Keratinocyte (primary cell): ENCODE measurements at regions not wholly inside any gene's neighbourhood (a gene's known extent, or its start where the extent isn't known, plus 50 kb on each side); places are given as distances from the start of the nearest gene placed in this dataset.

Experiments
- DNase-seq: peaks from one replicate; pipeline ENCODE4 v3.0.0-alpha.2; 2011; ENCODE audit warnings: low read depth, missing footprints, low spot score
- FAIRE-seq: peaks from 2 replicates; lab custom pipeline; 2011; peaks lifted over from hg19 to GRCh38; lab: Jason Lieb, UNC
- H2AFZ ChIP-seq: 2 replicates; pipeline ENCODE4 v1.6.0; 2012; ENCODE audit warnings: low read length, control low read depth, inconsistent platforms; ENCODE audit not compliant: control insufficient read depth
- H3K27ac ChIP-seq: 2 replicates; pipeline ENCODE4 v1.5.1; 2011; ENCODE audit warnings: low read length; ENCODE audit not compliant: control insufficient read depth, insufficient read depth
- H3K27me3 ChIP-seq: 3 replicates; pipeline ENCODE4 v1.6.0; 2011; ENCODE audit warnings: low read length; ENCODE audit not compliant: control insufficient read depth, insufficient read depth; ENCODE audit errors: extremely low read depth
- H3K36me3 ChIP-seq, 2 experiments: 2 replicates in 1 of 2; 3 replicates in 1 of 2; pipeline ENCODE4 v1.5.1; 2011; ENCODE audit warnings: low read length in 2 of 2, mild to moderate bottlenecking in 1 of 2; ENCODE audit not compliant: control insufficient read depth in 2 of 2, insufficient read depth in 2 of 2; ENCODE audit errors: extremely low read depth in 1 of 2
- H3K4me1 ChIP-seq: 3 replicates; pipeline ENCODE4 v1.5.1; 2011; ENCODE audit warnings: low read length; ENCODE audit not compliant: control insufficient read depth, insufficient read depth; ENCODE audit errors: extremely low read depth
- H3K4me2 ChIP-seq: 3 replicates; pipeline ENCODE4 v1.6.0; 2011; ENCODE audit warnings: low read depth, low read length; ENCODE audit not compliant: control insufficient read depth, insufficient read depth; ENCODE audit errors: extremely low read depth
- H3K4me3 ChIP-seq, 3 experiments: fragments of 200-600 bp in 1 of 3; sonication (generic) in 1 of 3; 2 replicates in 2 of 3; 3 replicates in 1 of 3; pipeline ENCODE4 v1.5.1; 2011 to 2016; ENCODE audit warnings: low read length in 3 of 3, mild to moderate bottlenecking in 3 of 3, control low read depth in 2 of 3, inconsistent platforms in 1 of 3, low read depth in 1 of 3, mixed read lengths in 1 of 3, mixed run types in 1 of 3, moderate library complexity in 1 of 3; ENCODE audit not compliant: control insufficient read depth in 2 of 3, insufficient read depth in 2 of 3; ENCODE audit errors: extremely low read depth in 1 of 3
- H3K79me2 ChIP-seq: 2 replicates; pipeline ENCODE4 v1.6.0; 2012; ENCODE audit warnings: low read length; ENCODE audit not compliant: control insufficient read depth, insufficient read depth
- H3K9ac ChIP-seq: 3 replicates; pipeline ENCODE4 v1.6.0; 2011; ENCODE audit warnings: low read length; ENCODE audit not compliant: control insufficient read depth, insufficient read depth; ENCODE audit errors: extremely low read depth
- H3K9me1 ChIP-seq: 3 replicates; pipeline ENCODE4 v1.6.0; 2011; ENCODE audit warnings: low read length; ENCODE audit not compliant: control insufficient read depth, insufficient read depth; ENCODE audit errors: extremely low read depth
- H3K9me3 ChIP-seq: 2 replicates; pipeline ENCODE4 v1.5.1; 2012; ENCODE audit warnings: low read depth, low read length; ENCODE audit not compliant: control insufficient read depth
- H4K20me1 ChIP-seq: 3 replicates; pipeline ENCODE4 v1.6.0; 2011; ENCODE audit warnings: low read length; ENCODE audit not compliant: control insufficient read depth, insufficient read depth; ENCODE audit errors: extremely low read depth
- EZH2 ChIP-seq: IDR thresholded peaks from one replicate; pipeline ENCODE4 v1.6.1; 2012; ENCODE audit warnings: inconsistent platforms, mild to moderate bottlenecking, low read length, moderate library complexity
- dilution Hi-C: fragments of 300-500 bp; cut with MboI; formaldehyde crosslinking; loops from one replicate; pipeline ENCODE4 v1.7.0; 2020; ENCODE audit warnings: low sequenced_read_pairs; ENCODE audit not compliant: extremely low pct_ligation_motif_present
- TF ChIP-seq, protein P1 (sequence below), 3 experiments: IDR thresholded peaks in 1 of 3; conservative IDR thresholded peaks in 1 of 3; optimal IDR thresholded peaks in 1 of 3; 2 replicates in 2 of 3; 3 replicates in 1 of 3; pipeline versions ENCODE3 to v1.5.1; 2011; ENCODE audit warnings: low read length in 3 of 3, mild to moderate bottlenecking in 3 of 3, moderate library complexity in 2 of 3, control low read depth in 1 of 3, inconsistent platforms in 1 of 3; ENCODE audit not compliant: insufficient read depth in 2 of 3; ENCODE audit errors: extremely low read depth in 1 of 3

DNA sequence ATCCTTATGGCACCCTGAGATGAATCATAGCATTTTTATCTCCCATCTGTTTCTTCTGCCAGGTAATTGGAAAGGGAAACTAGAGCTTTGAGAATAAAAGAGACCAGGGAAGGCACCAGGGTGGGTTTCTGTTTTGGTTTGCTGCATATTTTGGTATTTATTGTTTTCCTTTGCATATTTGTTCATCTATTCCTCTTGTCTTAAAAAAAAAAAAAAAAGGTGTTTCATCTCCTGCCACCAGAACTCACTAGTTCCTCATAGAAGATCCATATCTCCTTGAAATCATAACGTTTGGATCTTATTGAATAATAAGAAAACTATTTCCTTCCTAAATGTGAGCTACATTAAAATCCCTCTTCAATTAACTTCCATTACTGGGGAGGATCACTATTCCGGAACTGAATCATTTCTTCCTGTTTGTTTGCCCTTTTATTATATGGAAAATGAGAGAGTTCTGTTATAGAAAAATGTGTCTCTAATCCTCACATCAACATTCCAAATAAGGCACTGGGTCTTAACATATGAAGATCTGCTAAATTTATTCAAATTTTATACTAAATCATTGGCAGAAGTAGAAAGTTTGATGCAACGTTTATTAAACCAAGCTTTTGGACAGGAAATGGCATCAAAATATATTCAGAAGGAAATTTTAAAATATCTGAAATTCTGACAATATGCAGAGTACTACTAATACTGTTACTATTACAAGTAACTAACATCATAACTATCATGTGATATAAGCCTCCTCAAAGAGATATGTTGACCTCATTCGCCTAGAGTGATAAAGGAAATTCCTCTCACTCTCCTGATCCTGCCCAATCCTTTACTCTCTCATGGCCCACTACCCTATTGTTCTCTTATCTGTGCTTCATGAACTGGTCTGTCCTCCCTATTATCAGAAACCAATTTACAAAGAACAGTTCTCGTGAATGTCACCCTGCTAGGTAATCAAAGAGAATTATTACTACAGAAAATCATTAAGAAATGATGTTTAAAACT lies 229.4 kb upstream of the RSPO3 start:
- TF ChIP-seq EZH2 = no peak
- TF ChIP-seq, protein P1, sequence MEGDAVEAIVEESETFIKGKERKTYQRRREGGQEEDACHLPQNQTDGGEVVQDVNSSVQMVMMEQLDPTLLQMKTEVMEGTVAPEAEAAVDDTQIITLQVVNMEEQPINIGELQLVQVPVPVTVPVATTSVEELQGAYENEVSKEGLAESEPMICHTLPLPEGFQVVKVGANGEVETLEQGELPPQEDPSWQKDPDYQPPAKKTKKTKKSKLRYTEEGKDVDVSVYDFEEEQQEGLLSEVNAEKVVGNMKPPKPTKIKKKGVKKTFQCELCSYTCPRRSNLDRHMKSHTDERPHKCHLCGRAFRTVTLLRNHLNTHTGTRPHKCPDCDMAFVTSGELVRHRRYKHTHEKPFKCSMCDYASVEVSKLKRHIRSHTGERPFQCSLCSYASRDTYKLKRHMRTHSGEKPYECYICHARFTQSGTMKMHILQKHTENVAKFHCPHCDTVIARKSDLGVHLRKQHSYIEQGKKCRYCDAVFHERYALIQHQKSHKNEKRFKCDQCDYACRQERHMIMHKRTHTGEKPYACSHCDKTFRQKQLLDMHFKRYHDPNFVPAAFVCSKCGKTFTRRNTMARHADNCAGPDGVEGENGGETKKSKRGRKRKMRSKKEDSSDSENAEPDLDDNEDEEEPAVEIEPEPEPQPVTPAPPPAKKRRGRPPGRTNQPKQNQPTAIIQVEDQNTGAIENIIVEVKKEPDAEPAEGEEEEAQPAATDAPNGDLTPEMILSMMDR (optimal IDR thresholded peaks at IDR 0.05 in 1 of 3, IDR thresholded peaks at IDR 0.05 in 1 of 3, conservative IDR thresholded peaks at IDR 0.05 in 1 of 3; ENCODE audit: extremely low read depth in 1 of 3, insufficient read depth in 2 of 3, low read length in 3 of 3) = no peak
- Histone ChIP-seq H2AFZ (no peak overlapping the region), H3K9ac (no peak overlapping the region), H3K36me3 (no peaks in the 10 kb centered on the region), H3K4me1 (no peaks in the 10 kb centered on the region), H3K9me3 (no peaks in the 10 kb centered on the region), H3K27ac (no peak overlapping the region), H3K4me3 (no peak overlapping the region), H3K9me1 (no peaks in the 10 kb centered on the region), H4K20me1 (no peaks in the 10 kb centered on the region), H3K4me2 (no peak overlapping the region), H3K79me2 (no peaks in the 10 kb centered on the region), H3K27me3 (no peaks in the 10 kb centered on the region)
- FAIRE-seq (no peak), DNase-seq (no peak)
- dilution Hi-C loops = no loop called here

DNA sequence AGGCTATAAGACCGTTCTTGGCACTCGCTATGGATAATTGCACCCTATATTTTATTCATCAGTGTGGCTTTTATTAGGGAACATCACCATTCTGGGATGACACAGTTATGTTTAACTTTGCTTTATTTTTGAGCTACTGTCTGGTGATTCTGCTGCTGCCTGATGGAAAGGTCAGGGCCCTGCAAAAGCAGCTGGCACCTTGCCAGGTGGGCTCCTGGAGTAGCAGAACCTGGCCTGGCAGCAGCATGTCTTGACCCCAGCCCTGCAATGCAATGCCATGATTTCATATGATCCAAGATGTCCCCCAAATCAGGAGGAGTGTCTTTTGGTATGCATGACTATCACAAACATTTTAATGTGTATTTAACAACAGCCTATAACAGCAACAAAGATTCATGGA lies 228.4 kb upstream of the RSPO3 start:
- H3K27me3 ChIP-seq = no peaks in the 10 kb centered on the region
- no peaks in the 10 kb centered on the region for H4K20me1 ChIP-seq
- H3K4me2 ChIP-seq = no peak overlapping the region
- no peak overlapping the region for H3K27ac ChIP-seq
- no peaks in the 10 kb centered on the region for H3K9me1 ChIP-seq
- no peak overlapping the region for H3K9ac ChIP-seq
- DNase-seq (no peak), FAIRE-seq (no peak)
- H3K4me1 ChIP-seq = no peaks in the 10 kb centered on the region
- no peak overlapping the region for H3K4me3 ChIP-seq
- no peak overlapping the region for H2AFZ ChIP-seq
- no peaks in the 10 kb centered on the region for H3K36me3 ChIP-seq
- dilution Hi-C loops = no loop called here
- no peaks in the 10 kb centered on the region for H3K79me2 ChIP-seq
- H3K9me3 ChIP-seq = no peaks in the 10 kb centered on the region
- TF ChIP-seq, protein P1 (optimal IDR thresholded peaks at IDR 0.05 in 1 of 3, IDR thresholded peaks at IDR 0.05 in 1 of 3, conservative IDR thresholded peaks at IDR 0.05 in 1 of 3; ENCODE audit: extremely low read depth in 1 of 3, insufficient read depth in 2 of 3, low read length in 3 of 3) = no peak
- no peak for TF ChIP-seq EZH2
